ENCODE measurements at regions not wholly inside any gene's neighbourhood (a gene's known extent, or its start where the extent isn't known, plus 50 kb on each side); places are given as distances from the start of the nearest gene placed in this dataset.

DNA sequence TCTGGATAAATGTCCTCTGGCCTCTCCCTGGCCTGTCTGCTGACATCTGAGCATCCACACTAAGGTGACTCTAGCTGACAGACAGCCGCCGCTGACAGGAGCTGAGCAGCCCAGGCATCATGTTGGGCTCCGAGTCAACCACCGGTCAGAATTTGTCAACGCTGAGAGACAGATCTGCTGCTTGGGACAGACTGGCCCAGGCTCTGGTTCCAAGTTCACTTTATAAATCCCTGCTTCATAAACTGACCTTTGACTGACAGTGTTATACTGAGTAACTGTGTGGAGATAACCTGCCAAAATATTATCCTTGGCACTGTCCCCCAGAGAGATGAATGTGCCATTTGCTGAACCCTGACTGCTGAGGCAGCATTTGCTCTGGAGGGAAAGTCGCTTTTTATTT is 616.7 kb downstream of the NPHP4 start:
- Histone ChIP-seq H3K4me2 (ENCODE audit: low read length) (no peak overlapping the region), H3K4me3 (ENCODE audit: low read depth, low read length) (no peak overlapping the region), H3K9ac (no peak overlapping the region), H3K79me2 (no peaks in the 10 kb centered on the region), H3K9me3 (ENCODE audit: control insufficient read depth, low read length) (no peaks in the 10 kb centered on the region), H3K4me1 (no peaks in the 10 kb centered on the region), H3K27ac (no peak overlapping the region), H2AFZ (no peak overlapping the region), H3K27me3 (ENCODE audit: control insufficient read depth, insufficient read depth, low read length) (peaks cover 2% of the 10 kb centered on the region), H3K36me3 (ENCODE audit: control insufficient read depth, insufficient read depth, low read length) (no peaks in the 10 kb centered on the region)
- TF ChIP-seq, protein P1, sequence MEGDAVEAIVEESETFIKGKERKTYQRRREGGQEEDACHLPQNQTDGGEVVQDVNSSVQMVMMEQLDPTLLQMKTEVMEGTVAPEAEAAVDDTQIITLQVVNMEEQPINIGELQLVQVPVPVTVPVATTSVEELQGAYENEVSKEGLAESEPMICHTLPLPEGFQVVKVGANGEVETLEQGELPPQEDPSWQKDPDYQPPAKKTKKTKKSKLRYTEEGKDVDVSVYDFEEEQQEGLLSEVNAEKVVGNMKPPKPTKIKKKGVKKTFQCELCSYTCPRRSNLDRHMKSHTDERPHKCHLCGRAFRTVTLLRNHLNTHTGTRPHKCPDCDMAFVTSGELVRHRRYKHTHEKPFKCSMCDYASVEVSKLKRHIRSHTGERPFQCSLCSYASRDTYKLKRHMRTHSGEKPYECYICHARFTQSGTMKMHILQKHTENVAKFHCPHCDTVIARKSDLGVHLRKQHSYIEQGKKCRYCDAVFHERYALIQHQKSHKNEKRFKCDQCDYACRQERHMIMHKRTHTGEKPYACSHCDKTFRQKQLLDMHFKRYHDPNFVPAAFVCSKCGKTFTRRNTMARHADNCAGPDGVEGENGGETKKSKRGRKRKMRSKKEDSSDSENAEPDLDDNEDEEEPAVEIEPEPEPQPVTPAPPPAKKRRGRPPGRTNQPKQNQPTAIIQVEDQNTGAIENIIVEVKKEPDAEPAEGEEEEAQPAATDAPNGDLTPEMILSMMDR (IDR thresholded peaks at IDR 0.05), result no peak

DNA sequence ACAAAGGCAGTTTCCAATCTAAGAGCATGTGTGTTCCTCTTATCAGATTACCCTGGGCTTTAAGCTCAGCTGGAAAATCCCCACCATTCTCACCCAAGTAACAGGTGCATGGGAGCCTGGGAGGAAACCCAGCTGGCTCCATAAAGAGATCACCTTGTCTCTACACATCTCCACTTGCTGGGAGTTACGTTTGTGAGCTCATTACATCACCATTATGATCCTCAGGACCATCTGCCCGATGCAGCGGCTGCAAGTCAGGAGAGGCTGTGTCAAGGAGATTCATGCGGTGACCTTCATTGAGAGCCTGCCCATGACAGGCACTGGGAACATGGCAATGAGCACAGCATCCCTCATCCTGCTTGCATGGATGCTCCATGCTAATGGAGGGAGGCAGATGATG is 618.0 kb downstream of the NPHP4 start:
- Histone ChIP-seq H3K4me3 (ENCODE audit: low read depth, low read length) (no peak overlapping the region), H2AFZ (no peak overlapping the region), H3K4me2 (ENCODE audit: low read length) (no peak overlapping the region), H3K9ac (no peak overlapping the region), H3K27ac (no peak overlapping the region), H3K4me1 (no peaks in the 10 kb centered on the region), H3K79me2 (no peaks in the 10 kb centered on the region), H3K36me3 (ENCODE audit: control insufficient read depth, insufficient read depth, low read length) (no peaks in the 10 kb centered on the region), H3K27me3 (ENCODE audit: control insufficient read depth, insufficient read depth, low read length) (peaks cover 2% of the 10 kb centered on the region), H3K9me3 (ENCODE audit: control insufficient read depth, low read length) (no peaks in the 10 kb centered on the region)
- TF ChIP-seq, protein P1 (IDR thresholded peaks at IDR 0.05), result no peak

DNA sequence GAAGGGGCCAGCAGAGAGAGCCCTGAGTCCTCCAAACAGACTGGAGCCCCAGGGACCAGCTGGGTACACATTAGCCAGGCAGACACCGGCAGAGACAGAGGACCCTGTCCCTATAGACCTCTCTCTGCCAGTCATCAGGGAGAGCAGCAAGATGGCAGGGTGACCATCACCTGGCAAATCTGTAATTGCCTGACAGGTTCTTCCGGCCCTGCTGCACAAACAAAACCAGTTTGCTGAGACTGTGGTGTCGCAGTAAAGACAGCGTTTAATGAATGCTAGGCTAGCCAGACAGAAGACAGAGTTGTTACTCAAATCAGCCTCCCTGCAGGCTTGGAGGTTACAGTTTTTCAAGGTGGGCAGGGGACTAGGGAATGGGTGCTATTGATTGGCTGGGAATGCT is 618.9 kb downstream of the NPHP4 start:
- TF ChIP-seq, protein P1 (IDR thresholded peaks at IDR 0.05), result no peak
- Histone ChIP-seq H3K79me2 (no peaks in the 10 kb centered on the region), H3K9me3 (ENCODE audit: control insufficient read depth, low read length) (no peaks in the 10 kb centered on the region), H3K27ac (no peak overlapping the region), H2AFZ (no peak overlapping the region), H3K36me3 (ENCODE audit: control insufficient read depth, insufficient read depth, low read length) (no peaks in the 10 kb centered on the region), H3K4me2 (ENCODE audit: low read length) (no peak overlapping the region), H3K27me3 (ENCODE audit: control insufficient read depth, insufficient read depth, low read length) (peaks cover 2% of the 10 kb centered on the region), H3K4me1 (no peaks in the 10 kb centered on the region), H3K4me3 (ENCODE audit: low read depth, low read length) (no peak overlapping the region), H3K9ac (no peak overlapping the region)

DNA sequence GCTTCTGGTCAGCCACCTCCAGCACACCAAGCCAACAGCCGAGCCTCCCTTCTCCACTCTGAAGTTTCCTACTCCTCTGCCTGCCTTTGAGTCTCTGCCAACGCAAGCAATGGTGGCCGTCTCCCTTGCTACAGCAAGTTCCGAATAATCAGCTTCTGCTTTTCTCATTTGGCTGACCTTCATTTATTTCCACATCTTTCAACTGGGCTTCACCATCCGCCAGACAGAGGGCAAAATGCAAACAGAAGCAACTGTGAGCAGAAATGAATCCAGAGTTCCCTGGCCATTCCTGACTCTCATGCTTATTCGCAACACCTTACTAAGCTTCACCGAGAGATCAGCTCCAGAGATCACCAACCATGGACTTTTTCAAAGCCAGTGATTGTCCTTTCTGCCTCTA is 621.0 kb downstream of the NPHP4 start:
- no peaks in the 10 kb centered on the region for H3K9me3 ChIP-seq (ENCODE audit: control insufficient read depth, low read length)
- no peaks in the 10 kb centered on the region for H3K4me1 ChIP-seq
- no peak overlapping the region for H2AFZ ChIP-seq
- no peak overlapping the region for H3K4me2 ChIP-seq (ENCODE audit: low read length)
- H3K79me2 ChIP-seq, result no peaks in the 10 kb centered on the region
- no peaks in the 10 kb centered on the region for H3K27me3 ChIP-seq (ENCODE audit: control insufficient read depth, insufficient read depth, low read length)
- H3K27ac ChIP-seq, result no peak overlapping the region
- no peak overlapping the region for H3K9ac ChIP-seq
- no peaks in the 10 kb centered on the region for H3K36me3 ChIP-seq (ENCODE audit: control insufficient read depth, insufficient read depth, low read length)
- no peak overlapping the region for H3K4me3 ChIP-seq (ENCODE audit: low read depth, low read length)
- TF ChIP-seq, protein P1 (IDR thresholded peaks at IDR 0.05), result no peak

DNA sequence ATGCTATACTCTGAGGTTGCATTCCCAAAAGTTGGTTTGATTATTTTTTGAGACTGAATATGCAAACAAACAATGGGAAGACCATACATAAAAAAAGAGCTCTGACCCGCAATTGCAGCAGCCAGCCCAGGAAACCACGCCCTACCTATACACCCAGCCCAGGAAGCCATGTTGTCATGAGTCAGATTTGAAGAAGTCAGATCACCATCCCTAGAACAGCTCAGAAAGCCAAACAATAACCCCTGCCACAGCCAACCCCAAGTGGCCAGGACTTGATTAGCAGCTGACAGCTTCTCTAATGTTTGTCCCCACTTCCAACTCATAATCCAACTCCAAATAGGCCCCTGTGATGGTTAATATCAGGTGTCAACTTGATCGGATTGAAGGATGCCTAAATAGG is 621.9 kb downstream of the NPHP4 start:
- Histone ChIP-seq H3K36me3 (ENCODE audit: control insufficient read depth, insufficient read depth, low read length) (no peaks in the 10 kb centered on the region), H2AFZ (no peak overlapping the region), H3K4me3 (ENCODE audit: low read depth, low read length) (no peak overlapping the region), H3K4me2 (ENCODE audit: low read length) (no peak overlapping the region), H3K27me3 (ENCODE audit: control insufficient read depth, insufficient read depth, low read length) (no peaks in the 10 kb centered on the region), H3K9me3 (ENCODE audit: control insufficient read depth, low read length) (no peaks in the 10 kb centered on the region), H3K9ac (no peak overlapping the region), H3K79me2 (no peaks in the 10 kb centered on the region), H3K4me1 (no peaks in the 10 kb centered on the region), H3K27ac (no peak overlapping the region)
- TF ChIP-seq, protein P1 (IDR thresholded peaks at IDR 0.05), result no peak
